GM23338 (cell line): ENCODE measurements at regions not wholly inside any gene's neighbourhood (a gene's known extent, or its start where the extent isn't known, plus 50 kb on each side); places are given as distances from the start of the nearest gene placed in this dataset.

Source experiments
- ATAC-seq: fragments of 200-7000 bp; cut with Tn5 transposase; 3 replicates; pipeline ENCODE4 v1.9.1; 2020
- DNase-seq: peaks from one replicate; pipeline ENCODE4 v3.0.0-alpha.2; 2015; ENCODE audit warnings: low spot score
- H2AFZ ChIP-seq: fragments of 200-600 bp; sonication (generic); 2 replicates; pipeline ENCODE4 v1.8.0; 2016; ENCODE audit warnings: antibody characterized with exemption, mild to moderate bottlenecking, moderate library complexity
- H3F3A ChIP-seq: fragments of 200-600 bp; sonication (generic); replicated peaks from 2 replicates; pipeline ENCODE4 v1.8.0; 2017; ENCODE audit warnings: antibody characterized with exemption, mixed run types, low read depth
- H3K27ac ChIP-seq: fragments of 200-600 bp; sonication (generic); 2 replicates; pipeline ENCODE4 v1.6.1; 2016; ENCODE audit warnings: low read depth
- H3K27me3 ChIP-seq: fragments of 200-600 bp; sonication (generic); 2 replicates; pipeline ENCODE4 v1.8.0; 2016; ENCODE audit warnings: mild to moderate bottlenecking, mixed run types, moderate library complexity; ENCODE audit not compliant: insufficient read depth
- H3K36me3 ChIP-seq: fragments of 200-600 bp; sonication (generic); 2 replicates; pipeline ENCODE4 v1.8.0; 2016; ENCODE audit warnings: mild to moderate bottlenecking; ENCODE audit not compliant: insufficient read depth
- H3K4me1 ChIP-seq: fragments of 200-600 bp; sonication (generic); 2 replicates; pipeline ENCODE4 v1.8.0; 2016; ENCODE audit warnings: mild to moderate bottlenecking, moderate library complexity; ENCODE audit not compliant: insufficient read depth
- H3K4me2 ChIP-seq: fragments of 200-600 bp; sonication (generic); 2 replicates; pipeline ENCODE4 v1.7.1; 2017; ENCODE audit warnings: mixed run types
- H3K4me3 ChIP-seq: fragments of 200-600 bp; sonication (generic); 2 replicates; pipeline ENCODE4 v1.6.1; 2016; ENCODE audit warnings: mixed run types
- H3K79me2 ChIP-seq: fragments of 200-600 bp; sonication (generic); replicated peaks from 2 replicates; pipeline ENCODE4 v1.8.0; 2017; ENCODE audit warnings: mild to moderate bottlenecking; ENCODE audit not compliant: insufficient read depth
- H3K9me2 ChIP-seq: fragments of 200-600 bp; sonication (generic); 2 replicates; pipeline ENCODE4 v1.8.0; 2017; ENCODE audit not compliant: insufficient read depth
- H4K20me1 ChIP-seq: fragments of 200-600 bp; sonication (generic); replicated peaks from 2 replicates; pipeline ENCODE4 v1.8.0; 2017; ENCODE audit warnings: mild to moderate bottlenecking; ENCODE audit not compliant: insufficient read depth
- H3K27ac Mint-ChIP-seq: 2 replicates; pipeline ENCODE4 v1.8.0; 2020; ENCODE audit warnings: inconsistent platforms, mild to moderate bottlenecking, moderate library complexity, mixed read lengths
- H3K27me3 Mint-ChIP-seq: 3 replicates; pipeline ENCODE4 v1.8.0; 2022; ENCODE audit warnings: low read depth, mild to moderate bottlenecking, moderate library complexity, mixed read lengths, inconsistent platforms; ENCODE audit not compliant: insufficient read depth, poor library complexity
- H3K36me3 Mint-ChIP-seq: 3 replicates; pipeline ENCODE4 v1.8.0; 2021; ENCODE audit warnings: low read depth, mild to moderate bottlenecking, inconsistent platforms, moderate library complexity, mixed read lengths
- H3K4me1 Mint-ChIP-seq: 3 replicates; pipeline ENCODE4 v1.8.0; 2020; ENCODE audit warnings: mild to moderate bottlenecking, inconsistent platforms, mixed read lengths
- H3K4me3 Mint-ChIP-seq: 3 replicates; pipeline ENCODE4 v1.8.0; 2021; ENCODE audit warnings: moderate library complexity, mild to moderate bottlenecking, inconsistent platforms, mixed read lengths
- H3K9me3 Mint-ChIP-seq: 3 replicates; pipeline ENCODE4 v1.8.0; 2020; ENCODE audit warnings: moderate library complexity, mild to moderate bottlenecking, inconsistent platforms, mixed read lengths
- CREB1 ChIP-seq: fragments of 250-450 bp; sonication (Bioruptor Pico); IDR thresholded peaks from 2 replicates; pipeline ENCODE4 v1.5.0; 2020; ENCODE audit warnings: low read depth, mild to moderate bottlenecking, moderate library complexity
- EZH2 ChIP-seq: fragments of 200-600 bp; sonication (generic); IDR thresholded peaks from one replicate; pipeline ENCODE4 v1.8.0; 2017; ENCODE audit warnings: antibody characterized with exemption, mild to moderate bottlenecking, low read depth; ENCODE audit not compliant: unreplicated experiment
- JUNB ChIP-seq: IDR thresholded peaks from one replicate; pipeline ENCODE4 v1.6.1; 2016; ENCODE audit warnings: antibody characterized with exemption; ENCODE audit not compliant: unreplicated experiment
- NANOG ChIP-seq: IDR thresholded peaks from 2 replicates; pipeline ENCODE4 v1.6.1; 2016; ENCODE audit warnings: antibody characterized with exemption, borderline replicate concordance
- POLR2AphosphoS5 ChIP-seq: IDR thresholded peaks from 2 replicates; pipeline ENCODE4 v1.6.1; 2016; ENCODE audit warnings: antibody characterized with exemption, low read depth
- REST ChIP-seq: IDR thresholded peaks from one replicate; pipeline ENCODE4 v1.6.1; 2018; ENCODE audit warnings: antibody characterized with exemption; ENCODE audit not compliant: unreplicated experiment
- STAT1 ChIP-seq: IDR thresholded peaks from one replicate; pipeline ENCODE4 v1.6.1; 2016; ENCODE audit warnings: antibody characterized with exemption; ENCODE audit not compliant: unreplicated experiment
- ZNF114 ChIP-seq: fragments of 250-450 bp; sonication (Bioruptor Pico); IDR thresholded peaks from 2 replicates; pipeline ENCODE4 v1.5.0; 2020; ENCODE audit warnings: mild to moderate bottlenecking, moderate library complexity
- ZNF331 ChIP-seq: fragments of 250-450 bp; sonication (Bioruptor Pico); IDR thresholded peaks from 2 replicates; pipeline ENCODE4 v1.5.0; 2020; ENCODE audit warnings: low read depth, mild to moderate bottlenecking, moderate library complexity
- ZNF462 ChIP-seq: fragments of 250-450 bp; sonication (Bioruptor Pico); IDR thresholded peaks from 2 replicates; pipeline ENCODE4 v1.5.0; 2020; ENCODE audit warnings: mild to moderate bottlenecking, moderate library complexity

- TF ChIP-seq REST (no peak), ZNF114 (CRISPR knock-in tag) (no peak), EZH2 (no peak), ZNF331 (CRISPR knock-in tag) (no peak), JUNB (no peak), NANOG (no peak), POLR2AphosphoS5 (no peak)
These were observed 159.9 kb upstream of the HMCN1 start (continued) for GRCh38 chr1:185574139-185574875.

- no peak overlapping the region for H3K4me3 ChIP-seq
- H3K36me3 ChIP-seq, result no peaks in the 10 kb centered on the region
- H3F3A ChIP-seq, result no peaks in the 10 kb centered on the region
- no peak for ATAC-seq
- H3K4me2 ChIP-seq, result no peak overlapping the region
- H3K4me1 Mint-ChIP-seq, result no peaks in the 10 kb centered on the region
- H3K4me1 ChIP-seq, result no peaks in the 10 kb centered on the region
- H3K9me2 ChIP-seq, result peaks cover 21% of the 10 kb centered on the region
- H3K4me3 Mint-ChIP-seq, result no peak overlapping the region
- no peaks in the 10 kb centered on the region for H3K79me2 ChIP-seq
- peaks cover 19% of the 10 kb centered on the region for H3K9me3 Mint-ChIP-seq
- no peaks in the 10 kb centered on the region for H3K27me3 ChIP-seq
- H3K36me3 Mint-ChIP-seq, result peaks cover 6% of the 10 kb centered on the region
- no peak overlapping the region for H2AFZ ChIP-seq
- H4K20me1 ChIP-seq, result no peaks in the 10 kb centered on the region
- DNase-seq, result no peak
- H3K27ac ChIP-seq, result no peak overlapping the region
- H3K27me3 Mint-ChIP-seq, result peaks cover 2% of the 10 kb centered on the region
- H3K27ac Mint-ChIP-seq, result no peak overlapping the region; the same call in 1 of the 2 replicates
- TF ChIP-seq STAT1, result no peak
- no peak for TF ChIP-seq REST
- no peak for TF ChIP-seq ZNF462 (CRISPR knock-in tag)
- TF ChIP-seq ZNF114 (CRISPR knock-in tag), result no peak
- TF ChIP-seq CREB1 (CRISPR knock-in tag), result no peak
- TF ChIP-seq EZH2, result no peak
- no peak for TF ChIP-seq JUNB
These were observed 160.5 kb upstream of the HMCN1 start for GRCh38 chr1:185573677-185574076.
